Omental fat pad (tissue), 3 donors: ENCODE measurements at regions not wholly inside any gene's neighbourhood (a gene's known extent, or its start where the extent isn't known, plus 50 kb on each side); places are given as distances from the start of the nearest gene placed in this dataset.
"Not testable (repeated sequence)": the region's sequence is repeated elsewhere in the genome, so short reads cannot be mapped to it uniquely, and the experiment has no call there.

Experiments
- ATAC-seq: fragments of 150-250 bp; one replicate; pipeline ENCODE4 v1.9.1; 2016; ENCODE audit warnings: mild to moderate bottlenecking, moderate library complexity; ENCODE audit not compliant: low FRiP score
- DNase-seq: peaks from one replicate; pipeline ENCODE4 v3.0.0-alpha.2; 2019; ENCODE audit warnings: low spot score
- CTCF ChIP-seq, 3 donors: fragments of 450-650 bp; IDR thresholded peaks; one replicate each; pipeline ENCODE4 v1.5.1; 2016 to 2017; ENCODE audit warnings: antibody characterized with exemption in 3 of 3, mild to moderate bottlenecking in 3 of 3, moderate library complexity in 2 of 3

- TF ChIP-seq CTCF (IDR thresholded peaks at IDR 0.05), result no peak
- no peak for DNase-seq
- no peak for ATAC-seq
These were observed 458.2 kb downstream of the FRK start for GRCh38 chr6:115602466-115602865.

GRCh38 chr6:115601509-115601908 is 459.2 kb downstream of the FRK start:
- no peak for ATAC-seq
- no peak for DNase-seq
- TF ChIP-seq CTCF (IDR thresholded peaks at IDR 0.05), result no peak

- ATAC-seq, result no peak
- no peak for DNase-seq
- no peak for TF ChIP-seq CTCF (IDR thresholded peaks at IDR 0.05)
These were observed 459.6 kb downstream of the FRK start for GRCh38 chr6:115601064-115601463.

GRCh38 chr6:115594891-115595290 is 465.8 kb downstream of the FRK start:
- DNase-seq (no peak), ATAC-seq (no peak)
- TF ChIP-seq CTCF (IDR thresholded peaks at IDR 0.05), result no peak

- no peak for DNase-seq
- TF ChIP-seq CTCF (IDR thresholded peaks at IDR 0.05), result no peak
- ATAC-seq, result no peak
These were observed 468.7 kb downstream of the FRK start for GRCh38 chr6:115592025-115592424.

GRCh38 chr6:115589072-115589471 is 471.6 kb downstream of the FRK start:
- not testable (repeated sequence) for ATAC-seq, DNase-seq

GRCh38 chr6:115583290-115583689 is 477.4 kb downstream of the FRK start:
- DNase-seq, result no peak
- no peak for ATAC-seq
- no peak for TF ChIP-seq CTCF (IDR thresholded peaks at IDR 0.05)

- no peak for ATAC-seq
- DNase-seq, result no peak
- no peak for TF ChIP-seq CTCF (IDR thresholded peaks at IDR 0.05)
These were observed 478.3 kb downstream of the FRK start for GRCh38 chr6:115582386-115582785.

GRCh38 chr6:115579565-115579964 is 481.1 kb downstream of the FRK start:
- not testable (repeated sequence) for DNase-seq, ATAC-seq
